Fibroblast of upper back skin (primary cell): ENCODE measurements at regions not wholly inside any gene's neighbourhood (a gene's known extent, or its start where the extent isn't known, plus 50 kb on each side); places are given as distances from the start of the nearest gene placed in this dataset.

Source experiments
- DNase-seq: peaks from one replicate; pipeline ENCODE4 v3.0.0-alpha.2; 2013

DNA sequence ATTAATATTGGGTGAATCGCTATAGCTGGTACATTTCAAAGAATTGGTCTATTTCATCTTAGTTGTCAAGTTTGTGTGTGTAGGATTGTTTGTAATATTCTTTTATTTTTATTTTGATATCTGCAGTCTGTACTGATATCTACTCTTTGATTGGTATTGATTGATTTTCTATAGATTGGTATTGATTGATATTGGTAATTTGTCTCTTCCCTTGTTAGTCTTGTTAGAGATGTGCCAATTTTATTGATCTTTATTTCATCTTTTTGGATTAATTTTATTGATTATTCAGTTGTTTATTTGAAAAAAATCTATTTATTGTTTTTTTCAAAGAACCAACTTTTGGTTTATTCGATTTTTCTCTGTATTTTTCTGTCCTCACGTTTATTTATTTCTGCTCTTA is 61.4 kb downstream of the TM2D3 start:
- no peak for DNase-seq

DNA sequence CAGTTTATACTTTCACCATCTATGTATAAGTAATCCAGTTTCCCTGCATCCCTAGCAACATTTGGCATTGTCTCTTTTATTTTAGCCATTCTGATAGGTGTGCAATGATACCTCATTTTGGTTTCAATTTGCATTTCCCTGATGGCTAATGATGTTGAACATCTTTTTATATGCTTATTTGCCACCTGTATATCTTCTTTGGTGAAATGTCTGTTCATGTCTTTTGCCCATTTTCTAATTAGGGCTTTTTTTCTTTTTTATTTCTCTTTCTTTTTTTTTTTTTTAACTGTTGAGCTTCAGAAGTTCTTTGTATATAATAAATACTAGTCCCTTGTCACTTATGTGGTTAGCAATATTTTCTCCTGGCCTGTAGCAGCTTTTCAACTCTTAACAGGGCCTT is 68.9 kb downstream of the TM2D3 start:
- no peak for DNase-seq

DNA sequence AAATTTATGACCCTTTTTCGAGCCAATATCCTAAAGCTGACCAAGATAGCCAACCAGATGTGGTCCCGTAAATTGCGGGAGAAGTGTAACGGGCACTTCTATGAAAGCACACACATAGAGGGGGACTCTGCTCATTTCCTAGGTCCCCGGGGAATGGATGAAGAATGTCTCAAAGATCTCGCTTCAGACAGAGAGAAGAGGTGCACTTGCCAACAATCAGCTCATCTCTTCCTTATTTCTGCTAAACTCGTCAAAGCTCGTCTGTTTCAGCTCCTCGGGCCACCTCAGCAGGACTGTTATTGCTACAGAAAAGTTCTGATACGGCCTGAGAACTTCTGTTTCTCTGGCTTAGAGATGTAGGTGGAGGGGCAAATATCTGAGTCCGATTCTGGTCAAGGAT is 71.8 kb downstream of the TM2D3 start:
- no peak for DNase-seq

DNA sequence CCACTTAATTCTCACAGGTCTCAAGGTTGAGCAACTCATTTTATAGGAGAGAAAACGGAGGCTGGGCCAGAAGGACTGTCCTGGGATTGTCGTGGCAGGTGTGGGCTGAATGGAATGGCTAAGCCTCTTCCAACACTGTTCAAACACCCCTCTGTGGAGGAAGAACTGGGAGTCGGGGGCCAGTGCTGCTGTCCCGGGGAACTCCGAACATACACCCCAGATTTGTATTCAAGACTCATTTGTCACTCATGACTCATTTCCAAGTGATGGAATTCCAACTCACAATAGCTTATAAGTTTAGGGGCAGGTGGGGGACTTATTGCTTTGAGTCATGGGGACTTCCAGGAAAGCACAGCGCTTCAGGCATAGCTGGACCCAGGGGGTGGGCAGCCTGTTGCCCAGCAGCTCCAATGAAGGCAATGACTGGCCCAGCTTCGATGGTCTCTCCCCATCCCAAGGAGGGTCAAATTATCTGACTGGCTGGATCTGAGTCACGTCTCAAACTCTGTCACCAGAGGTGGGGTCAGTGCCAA is 72.5 kb downstream of the TM2D3 start:
- peak; percentile 48 for DNase-seq

DNA sequence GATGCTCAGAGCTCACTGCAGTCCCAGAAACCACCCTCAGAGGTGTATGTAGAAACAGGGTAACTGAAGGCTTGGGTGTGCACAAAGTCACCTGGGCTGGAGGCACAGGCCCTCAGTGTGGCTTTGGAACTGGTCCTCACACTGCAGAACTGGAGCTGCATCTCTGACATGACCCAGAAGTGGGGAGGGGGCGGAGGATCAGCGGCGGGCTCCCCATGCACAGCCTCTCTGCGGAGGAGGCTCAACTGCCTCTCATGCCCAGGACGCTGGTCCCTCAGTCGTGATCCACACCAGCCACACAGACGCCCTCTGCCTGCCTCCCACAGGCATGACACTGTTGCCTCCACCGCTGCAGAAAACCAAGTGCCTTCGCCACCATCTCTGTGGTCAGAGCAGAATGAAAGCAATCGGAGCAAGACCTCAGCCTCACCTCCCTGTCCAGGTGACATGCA is 73.7 kb downstream of the TM2D3 start:
- DNase-seq, result no peak

DNA sequence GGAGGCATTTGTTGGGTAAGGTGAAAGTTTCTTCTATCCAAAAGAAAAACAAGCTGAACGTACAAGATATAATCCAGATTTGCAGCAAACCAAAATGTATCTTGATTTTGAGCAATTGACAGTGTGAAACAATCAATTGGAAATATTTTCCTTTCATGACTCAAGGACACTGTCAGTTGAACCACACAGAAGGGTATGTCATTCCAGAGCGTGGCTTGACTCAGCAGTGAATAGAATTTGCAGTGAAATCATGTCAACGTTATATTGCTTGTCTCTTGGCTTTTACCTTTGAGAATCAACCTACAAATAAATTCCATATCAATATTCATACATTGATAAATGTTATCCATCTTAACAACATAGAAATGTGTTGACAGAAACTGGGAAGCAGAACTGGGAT is 78.2 kb downstream of the TM2D3 start:
- no peak for DNase-seq

DNA sequence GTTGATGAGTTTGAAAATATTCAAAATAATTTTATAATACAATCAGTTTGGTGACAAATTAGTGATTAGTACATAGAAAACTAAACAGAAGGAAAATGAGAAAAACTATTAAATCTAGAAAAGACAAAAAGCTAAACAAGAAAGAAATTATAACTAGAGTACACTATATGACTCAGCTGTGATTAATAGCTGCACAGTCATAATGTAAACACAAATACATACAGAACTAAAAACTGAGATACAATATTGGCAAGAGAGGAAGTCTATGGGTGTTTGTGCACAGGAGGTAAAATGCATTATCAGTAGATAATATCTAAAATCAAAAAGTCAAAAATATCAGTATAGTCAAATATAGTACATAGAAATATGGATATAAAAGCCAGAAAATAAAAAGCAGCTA is 80.7 kb upstream of the PCSK6 start:
- DNase-seq, result no peak

DNA sequence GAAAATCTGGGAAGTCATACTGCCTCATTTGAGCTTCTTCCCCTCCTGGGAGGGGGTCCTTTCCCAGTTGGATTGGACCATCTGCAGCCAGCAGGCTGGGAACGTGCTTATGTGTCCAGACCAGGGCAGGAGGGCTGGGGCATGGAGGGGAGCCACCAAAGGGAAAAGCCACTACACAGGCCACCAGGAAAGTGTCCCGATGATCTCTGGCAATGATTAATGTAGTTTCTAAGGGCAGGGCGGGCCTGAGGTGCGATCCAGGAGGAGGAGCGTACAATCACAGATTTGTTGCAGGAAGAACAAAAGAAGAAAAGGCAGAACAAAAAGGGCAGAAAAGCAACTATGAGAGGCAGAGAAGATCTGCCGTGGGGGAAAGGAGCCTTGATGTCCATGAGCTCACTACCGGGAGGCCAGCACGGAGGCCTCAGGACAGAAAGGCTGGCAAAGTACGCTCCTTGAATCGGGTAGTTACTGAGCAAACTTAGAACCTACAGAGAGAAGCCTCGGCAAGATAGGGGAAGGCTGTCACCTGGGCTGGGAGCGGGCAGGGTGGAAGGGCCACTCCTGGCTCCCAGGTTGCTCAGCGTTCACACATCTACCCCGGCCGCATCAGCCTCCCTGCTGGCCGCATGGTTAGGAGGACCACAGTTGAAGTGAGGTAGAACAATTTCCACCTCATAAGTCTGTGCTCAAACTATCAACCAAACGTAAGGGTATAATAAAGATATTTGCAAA is 79.5 kb upstream of the PCSK6 start:
- no peak for DNase-seq

DNA sequence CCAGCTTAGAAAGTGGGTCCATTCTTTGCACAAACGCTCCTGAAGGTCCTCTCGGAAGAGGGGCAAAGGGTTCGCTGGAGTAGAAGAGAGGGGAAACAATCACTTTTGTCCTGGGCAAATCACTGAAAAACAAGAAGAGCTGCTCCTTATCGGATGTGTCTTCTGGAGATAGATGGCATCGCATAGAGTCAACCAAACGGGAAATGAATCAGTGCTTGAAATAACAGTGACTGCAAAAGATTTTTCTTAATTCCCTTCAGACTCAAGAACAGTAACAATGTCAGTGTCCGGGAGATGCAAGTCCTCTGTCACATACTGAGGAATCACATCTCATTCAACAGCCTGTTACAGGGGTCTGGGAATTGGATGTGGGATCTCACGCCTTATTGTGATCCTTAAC is 78.8 kb upstream of the PCSK6 start:
- DNase-seq, result no peak

DNA sequence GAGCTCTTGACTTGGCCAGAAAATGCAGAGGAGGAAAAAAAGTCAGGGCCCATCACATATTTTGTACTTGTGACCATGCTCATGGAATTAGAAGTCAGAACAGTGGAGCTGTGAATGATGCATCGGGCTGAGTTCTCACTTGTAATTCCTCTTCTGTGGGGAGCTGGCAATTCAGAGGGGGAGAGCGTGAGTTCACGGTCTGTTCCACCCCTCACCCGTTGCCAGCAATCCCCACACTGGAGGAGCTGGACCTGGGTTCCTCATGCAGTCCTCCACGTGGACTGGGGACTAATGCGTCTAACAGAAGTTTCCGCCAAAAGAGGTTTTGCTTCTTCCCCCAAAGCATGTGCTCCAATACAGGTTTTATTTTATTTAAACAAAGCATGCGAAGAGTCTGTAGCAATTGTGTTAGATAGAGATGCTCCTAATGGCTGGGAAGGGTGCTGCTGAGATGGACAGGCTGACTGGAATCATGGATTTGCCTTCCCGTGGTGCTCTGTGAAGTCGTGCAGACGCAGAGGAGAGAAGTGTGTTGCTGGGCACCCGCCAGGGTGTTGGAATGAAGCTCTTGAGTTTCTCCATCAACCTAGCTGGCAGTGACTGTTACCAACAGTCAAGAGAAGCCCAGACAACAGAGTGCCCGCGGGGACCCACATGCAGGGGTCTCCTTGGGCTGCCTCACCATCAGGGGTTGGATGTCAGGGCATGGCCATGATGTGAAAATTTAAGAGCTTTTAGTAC is 77.4 kb upstream of the PCSK6 start:
- no peak for DNase-seq

DNA sequence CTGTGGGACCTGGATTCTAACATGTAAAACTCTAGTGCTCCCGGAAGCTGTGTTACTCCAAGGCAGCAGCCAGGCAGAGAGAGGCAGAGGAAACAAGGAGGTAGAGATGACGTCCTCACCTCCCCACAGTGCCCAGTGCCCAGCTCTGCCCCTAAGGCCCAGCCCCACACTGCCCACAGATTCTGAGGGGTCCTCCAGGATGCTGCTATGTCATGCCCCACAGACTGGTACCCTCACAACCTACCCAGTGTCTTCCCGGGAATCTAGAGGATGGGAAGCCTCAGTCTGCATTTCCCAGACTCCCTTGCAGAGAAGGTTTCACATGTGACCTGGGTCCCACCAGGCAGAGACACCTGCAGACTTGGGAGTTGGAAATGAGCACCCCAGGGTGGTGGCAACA is 75.9 kb upstream of the PCSK6 start:
- no peak for DNase-seq

DNA sequence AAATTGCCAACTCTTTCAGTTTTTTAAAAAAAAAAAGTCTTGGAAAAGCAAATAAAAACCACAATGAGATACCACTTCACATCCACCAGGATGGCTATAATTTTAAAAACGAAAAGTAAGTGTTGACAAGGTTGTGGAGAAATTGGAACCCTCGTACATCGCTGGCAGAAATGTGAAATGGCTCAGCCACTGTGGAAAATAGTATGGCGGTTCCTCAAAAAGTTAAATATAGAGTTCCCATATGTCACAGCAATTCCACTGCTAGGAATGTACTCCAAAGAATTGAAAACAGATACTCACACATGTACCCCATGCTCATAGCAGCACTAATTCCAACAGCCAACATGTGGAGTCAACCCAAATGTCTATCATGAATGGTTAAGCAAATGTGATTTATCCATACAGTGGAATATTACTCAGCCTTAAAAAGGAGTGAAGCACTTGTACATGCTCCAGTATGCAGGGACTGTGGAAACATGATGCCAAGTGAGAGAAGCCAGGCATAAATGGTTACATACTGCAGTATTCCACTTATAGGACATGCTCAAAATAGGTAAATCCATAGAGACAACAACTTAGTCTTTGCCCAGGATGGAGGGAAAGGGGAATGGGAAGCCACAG is 73.8 kb upstream of the PCSK6 start:
- DNase-seq, result peak; percentile 13

DNA sequence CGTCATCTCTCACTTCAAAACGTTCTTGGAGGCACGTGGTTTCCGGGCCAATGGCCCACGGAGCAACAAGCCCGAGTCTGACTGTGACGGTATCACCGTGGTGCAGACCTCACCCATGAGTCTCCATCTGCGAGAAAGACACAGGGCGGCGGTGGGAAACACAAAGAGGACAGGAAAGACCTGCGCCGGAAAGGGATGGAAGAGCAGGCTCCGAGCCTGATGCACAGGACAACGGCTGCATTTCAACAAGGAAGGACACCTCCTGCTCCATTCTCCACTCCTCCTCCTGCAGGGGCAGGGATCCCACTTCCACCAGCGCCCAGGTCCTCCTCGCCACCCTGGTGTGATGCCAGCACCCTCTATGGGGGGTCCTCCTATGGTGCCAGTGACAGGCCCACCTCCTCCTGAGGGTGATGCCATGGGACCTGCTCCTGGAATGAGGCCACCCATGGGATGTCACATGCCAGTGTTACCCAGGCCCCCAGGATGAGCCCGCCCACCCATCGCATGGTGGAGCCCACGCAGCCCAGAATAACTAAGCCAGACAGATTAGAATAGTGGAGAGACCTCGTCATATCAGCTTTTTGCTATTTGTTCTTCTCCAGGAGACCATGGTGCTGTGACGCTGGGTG is 73.0 kb upstream of the PCSK6 start:
- no peak for DNase-seq

DNA sequence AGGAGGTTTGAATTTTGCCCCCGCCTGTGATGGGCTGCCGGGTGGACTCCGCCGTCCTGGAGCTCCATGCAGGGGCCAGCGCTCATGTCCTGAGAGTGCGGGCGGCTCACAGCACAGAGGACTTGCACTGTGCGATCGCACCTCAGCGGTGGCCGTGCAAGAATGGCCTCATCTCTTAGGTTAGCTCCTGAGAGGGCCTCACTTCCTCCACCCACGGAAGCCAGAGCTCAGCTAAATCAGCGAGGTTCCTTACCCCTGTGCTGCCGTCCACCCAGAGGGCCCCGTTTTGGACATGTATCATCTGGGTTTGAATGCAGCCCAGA is 72.0 kb upstream of the PCSK6 start:
- no peak for DNase-seq

DNA sequence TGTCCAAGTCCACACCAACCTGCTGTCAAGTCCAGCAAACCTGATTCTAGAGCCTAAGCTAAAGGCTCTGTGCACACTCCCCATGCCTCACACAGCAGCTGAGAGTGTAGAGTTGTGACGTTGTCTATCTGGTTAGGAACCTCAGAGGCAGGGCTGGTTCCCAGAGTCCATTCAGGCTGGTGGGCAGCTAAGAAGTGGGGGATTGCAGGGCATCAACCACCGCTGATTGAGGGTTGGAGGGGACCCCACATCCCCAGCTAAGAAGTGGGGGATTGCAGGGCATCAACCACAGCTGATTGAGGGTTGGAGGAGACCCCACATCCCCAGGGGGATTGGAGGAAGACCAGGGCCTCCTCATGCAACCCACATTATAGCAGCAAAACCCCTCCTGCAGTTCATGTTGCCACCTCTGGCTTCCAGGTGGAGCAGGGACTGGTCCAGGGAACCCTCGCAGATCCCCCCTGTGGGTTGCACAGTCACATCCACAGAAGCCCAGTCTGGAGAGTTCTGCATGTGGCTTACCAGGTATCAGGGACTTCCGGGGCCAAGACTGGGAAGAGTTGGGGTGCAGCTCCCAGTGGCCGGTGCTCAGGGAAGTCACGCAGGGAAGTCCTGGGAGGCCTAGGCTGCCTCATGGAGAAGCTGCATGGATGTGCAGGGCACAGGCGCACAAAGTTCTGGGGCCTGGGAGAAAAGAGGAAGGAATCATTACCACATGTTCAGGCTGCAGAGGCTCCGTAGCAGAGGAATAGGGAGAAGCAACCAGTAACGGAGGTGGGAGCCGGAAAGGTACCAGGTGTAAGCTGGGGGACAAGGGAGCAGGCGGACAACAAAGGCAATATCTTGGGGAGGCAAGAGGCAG is 71.4 kb upstream of the PCSK6 start:
- no peak for DNase-seq

DNA sequence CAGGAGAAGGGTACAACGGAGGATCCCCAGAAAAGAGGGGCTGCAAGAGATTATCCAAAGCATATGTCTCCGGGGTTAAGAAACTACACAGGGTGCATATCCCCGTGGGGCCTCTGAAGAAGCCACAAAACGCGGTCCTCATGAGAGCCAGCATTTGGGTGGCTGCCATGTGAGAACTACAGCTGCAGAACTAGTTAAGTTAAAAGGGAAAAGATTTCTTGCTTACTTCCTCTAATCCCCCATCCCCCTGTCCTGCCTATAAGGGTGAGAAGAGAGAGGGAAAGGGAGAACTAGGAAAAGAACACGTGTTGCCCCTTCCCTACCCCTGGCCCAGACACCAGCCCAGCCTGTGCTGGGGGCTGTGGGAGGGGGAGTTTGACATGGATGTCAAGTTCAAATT is 70.4 kb upstream of the PCSK6 start:
- no peak for DNase-seq

DNA sequence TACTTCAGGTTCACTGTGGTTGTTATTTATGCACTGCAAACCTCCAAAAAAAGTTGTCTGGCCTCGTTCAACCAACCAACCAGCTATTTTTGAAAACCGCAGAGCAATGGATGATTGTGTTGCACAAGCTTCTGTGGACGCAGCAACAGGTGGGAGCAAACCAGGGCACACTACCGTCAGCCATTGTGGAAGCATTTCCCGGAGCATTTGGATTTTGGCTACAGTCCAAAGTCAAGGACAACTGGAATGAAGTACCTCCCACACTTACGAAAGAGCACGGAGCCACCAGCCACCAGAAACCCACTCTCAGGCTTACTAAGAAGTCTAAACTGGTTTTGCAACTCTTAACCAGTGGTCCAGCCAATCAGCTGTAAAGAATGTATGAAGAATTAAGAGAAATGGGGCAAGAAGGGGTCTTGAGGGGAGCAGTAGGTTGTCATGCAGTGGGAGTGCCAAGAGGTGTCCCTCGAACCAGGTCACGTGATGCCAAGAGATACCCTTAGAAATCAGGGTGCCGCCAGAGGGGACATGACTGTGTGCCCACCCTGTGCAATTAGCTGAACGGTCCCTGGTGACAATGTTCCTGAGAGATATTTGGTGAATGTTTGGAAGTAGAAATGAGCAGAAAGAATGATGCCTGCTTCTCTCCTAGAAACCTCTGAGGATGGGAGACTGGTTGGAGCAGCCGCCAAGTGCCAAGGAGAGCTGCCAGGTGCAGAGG is 68.9 kb upstream of the PCSK6 start:
- DNase-seq, result no peak

DNA sequence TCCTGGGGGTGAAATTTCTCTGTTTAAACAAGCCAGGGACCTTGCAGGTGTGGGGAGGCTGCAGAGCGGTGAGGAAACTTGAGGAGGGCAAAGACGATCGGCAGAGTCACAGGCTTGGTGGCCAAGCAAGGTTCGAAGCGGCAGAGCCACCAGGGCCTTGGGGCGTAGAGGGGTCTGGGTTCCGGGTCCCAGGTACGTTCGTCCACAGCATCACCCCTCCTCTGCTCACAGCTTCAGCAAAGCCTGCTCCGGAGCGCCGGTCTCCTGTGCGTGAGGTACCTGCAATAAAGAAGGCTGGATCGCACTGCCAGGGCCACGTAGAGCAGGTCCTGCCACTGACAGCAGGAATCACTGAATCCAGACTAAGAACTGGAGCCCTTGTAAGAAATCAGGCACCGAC is 66.8 kb upstream of the PCSK6 start:
- DNase-seq, result no peak

DNA sequence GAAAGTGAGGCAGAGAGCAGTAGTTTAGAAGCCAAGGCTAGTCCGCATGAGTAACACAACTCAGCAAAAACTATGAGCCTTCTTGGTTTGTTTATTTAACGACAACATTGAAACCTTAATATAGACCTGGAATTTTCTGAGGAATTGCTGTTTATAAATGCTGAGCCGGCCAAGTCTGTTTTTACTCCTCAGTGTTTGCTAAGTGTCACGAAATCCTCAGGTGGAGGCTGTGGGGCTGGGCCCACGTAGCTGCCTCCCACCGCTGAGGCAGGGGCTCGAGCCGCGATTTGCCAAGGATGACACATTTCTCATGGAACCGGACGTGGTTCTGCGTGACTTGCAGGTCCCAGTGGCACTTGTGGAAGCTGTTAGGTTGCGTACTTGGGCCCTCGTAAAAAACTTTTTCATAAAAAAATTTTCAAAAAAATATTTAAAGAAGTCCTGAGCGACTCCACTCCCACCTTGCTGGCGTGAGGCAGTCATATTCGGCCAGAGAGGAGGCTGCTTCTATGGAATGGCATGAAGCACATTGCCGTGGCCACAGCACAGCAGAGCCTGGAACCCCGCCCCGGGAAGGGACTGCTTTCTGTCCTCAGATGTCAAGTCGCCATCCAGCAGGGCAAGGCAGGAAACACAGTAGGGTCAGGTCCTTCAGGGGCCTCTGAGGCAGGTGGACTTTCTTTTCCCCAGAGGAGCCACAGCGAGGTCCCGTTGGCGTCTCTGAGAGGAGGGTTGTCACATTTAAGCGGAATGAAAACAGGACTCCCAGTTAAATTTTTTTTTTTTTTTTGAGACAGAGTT is 64.8 kb upstream of the PCSK6 start:
- DNase-seq, result no peak

DNA sequence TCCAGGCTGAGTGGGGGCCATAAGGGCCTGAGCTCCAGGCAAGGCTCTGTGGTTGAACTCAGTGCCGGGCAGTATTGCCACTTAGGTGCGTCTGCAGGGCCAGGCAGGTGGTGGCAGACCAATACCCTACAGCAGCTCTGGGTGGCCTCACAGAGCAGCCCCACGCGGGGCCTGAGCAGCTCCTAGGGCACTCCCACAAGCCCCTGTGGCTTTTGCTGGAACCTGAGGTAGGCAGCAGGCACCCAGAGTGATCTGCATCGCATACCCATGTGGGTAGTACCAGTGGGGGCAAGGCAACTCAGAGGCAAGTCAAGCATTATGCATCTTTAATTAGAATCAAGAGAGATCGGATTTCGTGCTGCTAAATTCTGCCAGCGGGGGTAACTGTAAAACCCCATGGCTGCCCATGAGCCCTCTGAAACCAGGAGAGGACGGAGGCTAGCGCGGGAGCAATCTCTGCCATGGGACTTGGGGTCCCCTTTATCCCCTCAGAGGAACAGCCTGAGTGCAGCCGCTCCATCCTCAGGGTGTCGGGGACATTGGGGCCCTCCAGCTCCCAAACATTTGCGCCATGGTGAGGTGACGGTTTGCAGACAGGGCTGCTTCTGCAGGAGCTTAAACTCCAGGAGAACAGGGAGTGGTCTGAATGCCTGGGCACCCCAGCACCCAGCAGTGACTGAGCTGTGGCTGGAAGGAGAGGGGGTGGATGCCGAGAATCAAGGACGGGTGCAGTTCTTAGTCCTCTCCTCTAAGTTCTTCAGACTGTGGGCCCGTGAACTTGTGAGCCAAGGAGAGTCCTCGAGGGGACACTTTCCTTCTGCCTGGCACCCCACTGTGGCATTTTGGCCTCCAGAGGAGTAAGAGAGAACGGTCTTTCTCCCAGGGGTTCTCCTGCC is 62.4 kb upstream of the PCSK6 start:
- DNase-seq, result no peak
